HCT116 (cell line): ENCODE measurements at regions not wholly inside any gene's neighbourhood (a gene's known extent, or its start where the extent isn't known, plus 50 kb on each side); places are given as distances from the start of the nearest gene placed in this dataset.
A peak's percentile ranks its signal among the peaks of the same experiment; 100 is the strongest.

Experiments used
- ATAC-seq: fragments of 200-7000 bp; cut with Tn5 transposase; 2 replicates; pipeline ENCODE4 v1.9.1; 2020; ENCODE audit warnings: mild to moderate bottlenecking, moderate library complexity
- BruUV-seq: library from RNA; stranded (reverse); fragments of 400-500 nt; replicated peaks from 2 replicates; lab custom pipeline; 2021; lab: Mats Ljungman, UMichigan
- CTCF ChIA-PET: fragments of 300-600 bp; sonication (Branson Sonifier 250); formaldehyde crosslinking; loops from one replicate; lab custom pipeline; 2021; ENCODE audit warnings: antibody characterized with exemption; lab: Charles Lee
- POLR2A ChIA-PET: fragments of 300-600, 350-600 bp; sonication (Branson Sonifier 250); formaldehyde crosslinking; loops from one replicate; lab custom pipeline; 2021; ENCODE audit warnings: antibody characterized with exemption; lab: Charles Lee
- RAD21 ChIA-PET, 2 experiments: fragments of 300-600 bp; sonication (Branson Sonifier 250); formaldehyde crosslinking; loops; one replicate each; lab custom pipeline; 2023; ENCODE audit warnings: low total read pairs in 2 of 2; ENCODE audit not compliant: uncharacterized antibody in 2 of 2, unreplicated experiment in 2 of 2, low non-redundant PET in 1 of 2; lab: Charles Lee
- DNase-seq: peaks from one replicate; pipeline ENCODE4 v3.0.0-alpha.2; 2010; ENCODE audit warnings: low read depth, low spot score
- H2AFZ ChIP-seq: fragments of 200-600 bp; shearing (Covaris generic), sonication (generic); 2 replicates; pipeline ENCODE4 v1.6.1; 2017; ENCODE audit warnings: low read depth, mixed run types, mixed read lengths, antibody characterized with exemption, low read length; ENCODE audit not compliant: poor library complexity, severe bottlenecking
- H3K27ac ChIP-seq: 2 replicates; pipeline ENCODE4 v1.5.1; 2012; ENCODE audit warnings: low read depth, low read length
- H3K27me3 ChIP-seq: fragments of 200-600 bp; sonication (generic); 2 replicates; pipeline ENCODE4 v1.6.1; 2016; ENCODE audit warnings: mixed run types, low read length, mixed read lengths; ENCODE audit not compliant: insufficient read depth
- H3K36me3 ChIP-seq, 2 experiments: fragments of 200-500 bp in 1 of 2; fragments of 200-600 bp in 1 of 2; sonication (Bioruptor generic) in 1 of 2; sonication (generic) in 1 of 2; 2 replicates each; pipeline versions ENCODE4 v1.5.1 to v1.6.1; 2014 to 2016; ENCODE audit warnings: low read length in 2 of 2, inconsistent platforms in 1 of 2, mixed read lengths in 1 of 2, mixed run types in 1 of 2; ENCODE audit not compliant: insufficient read depth in 2 of 2, control insufficient read depth in 1 of 2
- H3K4me1 ChIP-seq, 2 experiments: fragments of 200-600 bp in 1 of 2; sonication (generic) in 1 of 2; 2 replicates each; pipeline versions ENCODE4 v1.5.1 to v1.6.1; 2012 to 2017; ENCODE audit warnings: low read length in 2 of 2, inconsistent platforms in 1 of 2, mild to moderate bottlenecking in 1 of 2, mixed read lengths in 1 of 2, mixed run types in 1 of 2, moderate library complexity in 1 of 2; ENCODE audit not compliant: insufficient read depth in 2 of 2, control insufficient read depth in 1 of 2
- H3K4me2 ChIP-seq: fragments of 200-600 bp; sonication (generic); 2 replicates; pipeline ENCODE4 v1.6.1; 2017; ENCODE audit warnings: mixed run types, low read length, mixed read lengths
- H3K4me3 ChIP-seq, 2 experiments: fragments of 200-600 bp in 1 of 2; sonication (generic) in 1 of 2; replicated peaks in 1 of 2; 2 replicates each; pipeline ENCODE4 v1.5.1; 2011 to 2016; ENCODE audit warnings: low read length in 2 of 2, control low read depth in 1 of 2, low read depth in 1 of 2, mild to moderate bottlenecking in 1 of 2, mixed read lengths in 1 of 2, mixed run types in 1 of 2
- H3K79me2 ChIP-seq: fragments of 200-600 bp; sonication (generic); 2 replicates; pipeline ENCODE4 v1.6.1; 2017; ENCODE audit warnings: mild to moderate bottlenecking, mixed run types, low read length, moderate library complexity, mixed read lengths; ENCODE audit not compliant: insufficient read depth
- H3K9ac ChIP-seq: fragments of 200-600 bp; sonication (generic); 2 replicates; pipeline ENCODE4 v1.6.1; 2016; ENCODE audit warnings: low read length, mixed read lengths
- H3K9me2 ChIP-seq: fragments of 200-600 bp; sonication (generic), shearing (Covaris generic); 2 replicates; pipeline ENCODE4 v1.6.1; 2017; ENCODE audit warnings: mixed run types, mild to moderate bottlenecking, moderate library complexity; ENCODE audit not compliant: insufficient read depth
- H3K9me3 ChIP-seq, 2 experiments: fragments of 200-500 bp in 1 of 2; fragments of 200-600 bp in 1 of 2; sonication (Bioruptor generic) in 1 of 2; sonication (generic) in 1 of 2; 2 replicates each; pipeline ENCODE4 v1.6.1; 2014 to 2017; ENCODE audit warnings: low read length in 2 of 2, mixed read lengths in 2 of 2, inconsistent platforms in 1 of 2, low read depth in 1 of 2, mild to moderate bottlenecking in 1 of 2, mixed run types in 1 of 2, moderate library complexity in 1 of 2; ENCODE audit not compliant: control insufficient read depth in 1 of 2, insufficient read depth in 1 of 2
- H4K20me1 ChIP-seq: fragments of 200-600 bp; sonication (generic), shearing (Covaris generic); 2 replicates; pipeline ENCODE4 v1.6.1; 2017; ENCODE audit warnings: mixed run types, mild to moderate bottlenecking, moderate library complexity; ENCODE audit not compliant: insufficient read depth
- CBX3 ChIP-seq: IDR thresholded peaks from 2 replicates; pipeline ENCODE4 v1.6.1; 2012; ENCODE audit warnings: low read depth
- CEBPB ChIP-seq: IDR thresholded peaks from 2 replicates; pipeline ENCODE4 v1.6.1; 2012; ENCODE audit warnings: low read depth
- CTCF ChIP-seq, 3 experiments: fragments of 200-600 bp in 1 of 3; sonication (generic) in 1 of 3; IDR thresholded peaks in 2 of 3; conservative IDR thresholded peaks in 1 of 3; 2 replicates each; pipeline ENCODE4 v1.5.1; 2012 to 2017; ENCODE audit warnings: low read depth in 2 of 3, low read length in 2 of 3, antibody characterized with exemption in 1 of 3, borderline replicate concordance in 1 of 3, control low read depth in 1 of 3, mild to moderate bottlenecking in 1 of 3, mixed read lengths in 1 of 3, mixed run types in 1 of 3, moderate library complexity in 1 of 3; ENCODE audit not compliant: insufficient read depth in 1 of 3
- EGR1 ChIP-seq: IDR thresholded peaks from 2 replicates; pipeline ENCODE4 v1.6.1; 2012; ENCODE audit warnings: low read depth
- MAX ChIP-seq: IDR thresholded peaks from 2 replicates; pipeline ENCODE4 v1.6.1; 2012
- POLR2AphosphoS5 ChIP-seq: IDR thresholded peaks from 2 replicates; pipeline ENCODE4 v1.6.1; 2011; ENCODE audit warnings: mild to moderate bottlenecking, low read depth, low read length, moderate library complexity
- RAD21 ChIP-seq: IDR thresholded peaks from 2 replicates; pipeline ENCODE4 v1.6.1; 2012; ENCODE audit warnings: low read depth, mild to moderate bottlenecking
- SP1 ChIP-seq: IDR thresholded peaks from 2 replicates; pipeline ENCODE4 v1.6.1; 2012; ENCODE audit warnings: low read depth
- ZBTB33 ChIP-seq: IDR thresholded peaks from 2 replicates; pipeline ENCODE4 v1.6.1; 2011; ENCODE audit warnings: mild to moderate bottlenecking, low read length, moderate library complexity; ENCODE audit not compliant: insufficient replicate concordance; ENCODE audit errors: extremely low read depth
- intact Hi-C: fragments of 100-400 bp; cut with micrococcal nuclease; formaldehyde crosslinking; loops from 2 replicates; pipeline ENCODE4 v1.10.0; 2022

GRCh38 chr2:53445383-53446070, 322.1 kb upstream of the CHAC2 start:
- H3K79me2 ChIP-seq, result no peaks in the 10 kb centered on the region
- no peak overlapping the region for H3K27ac ChIP-seq
- BruUV-seq, result no TSS peak
- no peak for TF ChIP-seq EGR1
- TF ChIP-seq, all 23 proteins: peak for 0
- ATAC-seq, result no peak
- ChIA-PET CTCF (no interaction called here), RAD21 (no interaction called here), POLR2A (interaction anchor here (1.1 kb wide), 1 partner anchor 407 kb away, joined by 5 read pairs; no protein-coding TSS in a partner anchor)
- no peak for DNase-seq
- no peaks in the 10 kb centered on the region for H3K36me3 ChIP-seq
- H4K20me1 ChIP-seq, result no peaks in the 10 kb centered on the region
- H3K4me2 ChIP-seq, result no peak overlapping the region
- no peaks in the 10 kb centered on the region for H3K9me3 ChIP-seq
- H2AFZ ChIP-seq, result peak overlapping the region; percentile 59
- H3K4me1 ChIP-seq, result no peaks in the 10 kb centered on the region
- no peak overlapping the region for H3K9ac ChIP-seq
- intact Hi-C loops, result no loop called here
- no peak overlapping the region for H3K4me3 ChIP-seq
- H3K9me2 ChIP-seq, result no peaks in the 10 kb centered on the region
- H3K27me3 ChIP-seq, result no peaks in the 10 kb centered on the region

- no peaks in the 10 kb centered on the region for H3K27me3 ChIP-seq
- ChIA-PET POLR2A (interaction anchor here (0.6 kb wide), 1 partner anchor 328 kb away, joined by 3 read pairs; no protein-coding TSS in a partner anchor), CTCF (interaction anchor here (1.4 kb wide), 1 partner anchor 20 kb away, joined by 4 read pairs; no protein-coding TSS in a partner anchor), RAD21 (no interaction called here)
- ATAC-seq, result peak; percentile 92
- peaks cover 4 to 11% of the 10 kb centered on the region in 2 experiments for H3K4me1 ChIP-seq
- no peak overlapping the region for H3K9ac ChIP-seq
- TF ChIP-seq POLR2AphosphoS5 (no peak), ZBTB33 (no peak), CTCF (IDR thresholded peaks at IDR 0.05 in 2 of 3, conservative IDR thresholded peaks at IDR 0.05 in 1 of 3; ENCODE audit: borderline replicate concordance in 1 of 3, insufficient read depth in 1 of 3, low read depth in 2 of 3, low read length in 2 of 3) (peak; percentile 33 to 43 (median 41); a peak in 5 of 6 replicates), CEBPB (no peak), RAD21 (peak; percentile 76), MAX (no peak), CBX3 (0 out of 2 replicates have a peak, but pooled peaks have one; percentile 41), SP1 (no peak)
- no peak for DNase-seq
- BruUV-seq, result no TSS peak
- H3K9me3 ChIP-seq, result no peaks in the 10 kb centered on the region
- no peak overlapping the region for H3K4me2 ChIP-seq
- no peaks in the 10 kb centered on the region for H3K36me3 ChIP-seq
- H3K9me2 ChIP-seq, result no peaks in the 10 kb centered on the region
- no peak overlapping the region for H3K27ac ChIP-seq
- peak overlapping the region; percentile 66 for H2AFZ ChIP-seq
- no peak overlapping the region for H3K4me3 ChIP-seq
- H4K20me1 ChIP-seq, result no peaks in the 10 kb centered on the region
- H3K79me2 ChIP-seq, result no peaks in the 10 kb centered on the region
- intact Hi-C loops, result no loop called here
Observed at GRCh38 chr2:53442783-53443182, 324.8 kb upstream of the CHAC2 start.
